ENCODE measurements at regions not wholly inside any gene's neighbourhood (a gene's known extent, or its start where the extent isn't known, plus 50 kb on each side); places are given as distances from the start of the nearest gene placed in this dataset.

GRCh38 chr7:51774178-51774577 lies 457.6 kb upstream of the COBL start:
- no peak overlapping the region for H3K4me3 ChIP-seq (ENCODE audit: low read depth, low read length)
- TF ChIP-seq, protein P1, sequence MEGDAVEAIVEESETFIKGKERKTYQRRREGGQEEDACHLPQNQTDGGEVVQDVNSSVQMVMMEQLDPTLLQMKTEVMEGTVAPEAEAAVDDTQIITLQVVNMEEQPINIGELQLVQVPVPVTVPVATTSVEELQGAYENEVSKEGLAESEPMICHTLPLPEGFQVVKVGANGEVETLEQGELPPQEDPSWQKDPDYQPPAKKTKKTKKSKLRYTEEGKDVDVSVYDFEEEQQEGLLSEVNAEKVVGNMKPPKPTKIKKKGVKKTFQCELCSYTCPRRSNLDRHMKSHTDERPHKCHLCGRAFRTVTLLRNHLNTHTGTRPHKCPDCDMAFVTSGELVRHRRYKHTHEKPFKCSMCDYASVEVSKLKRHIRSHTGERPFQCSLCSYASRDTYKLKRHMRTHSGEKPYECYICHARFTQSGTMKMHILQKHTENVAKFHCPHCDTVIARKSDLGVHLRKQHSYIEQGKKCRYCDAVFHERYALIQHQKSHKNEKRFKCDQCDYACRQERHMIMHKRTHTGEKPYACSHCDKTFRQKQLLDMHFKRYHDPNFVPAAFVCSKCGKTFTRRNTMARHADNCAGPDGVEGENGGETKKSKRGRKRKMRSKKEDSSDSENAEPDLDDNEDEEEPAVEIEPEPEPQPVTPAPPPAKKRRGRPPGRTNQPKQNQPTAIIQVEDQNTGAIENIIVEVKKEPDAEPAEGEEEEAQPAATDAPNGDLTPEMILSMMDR (IDR thresholded peaks at IDR 0.05; ENCODE audit: insufficient read depth, low read depth, low read length, missing control alignments): no peak
- DNase-seq (ENCODE audit: low read depth): no peak

GRCh38 chr7:51772190-51772589 lies 455.6 kb upstream of the COBL start:
- DNase-seq (ENCODE audit: low read depth): no peak
- TF ChIP-seq, protein P1 (IDR thresholded peaks at IDR 0.05; ENCODE audit: insufficient read depth, low read depth, low read length, missing control alignments): no peak
- H3K4me3 ChIP-seq (ENCODE audit: low read depth, low read length): no peak overlapping the region

DNA sequence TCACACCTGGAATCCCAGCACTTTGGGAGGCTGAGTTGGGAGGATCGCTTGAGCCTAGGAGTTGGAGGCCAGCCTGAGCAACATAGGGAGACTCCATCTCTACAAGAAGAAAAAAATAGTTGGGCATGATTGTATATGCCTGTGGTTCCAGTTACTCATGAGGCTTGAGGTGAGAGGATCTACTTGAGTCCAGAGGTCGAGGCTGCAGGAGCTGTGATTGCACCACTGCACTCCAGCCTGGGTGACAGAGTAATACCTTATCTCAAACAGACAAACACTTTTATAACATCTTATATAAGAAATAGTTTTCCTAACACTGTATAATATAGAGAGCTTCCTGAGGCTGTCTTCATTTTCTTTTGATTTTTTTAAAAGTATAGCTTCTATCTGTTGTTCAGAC lies 448.4 kb upstream of the COBL start:
- DNase-seq (ENCODE audit: low read depth): no peak
- TF ChIP-seq, protein P1 (IDR thresholded peaks at IDR 0.05; ENCODE audit: insufficient read depth, low read depth, low read length, missing control alignments): no peak
- no peak overlapping the region for H3K4me3 ChIP-seq (ENCODE audit: low read depth, low read length)

DNA sequence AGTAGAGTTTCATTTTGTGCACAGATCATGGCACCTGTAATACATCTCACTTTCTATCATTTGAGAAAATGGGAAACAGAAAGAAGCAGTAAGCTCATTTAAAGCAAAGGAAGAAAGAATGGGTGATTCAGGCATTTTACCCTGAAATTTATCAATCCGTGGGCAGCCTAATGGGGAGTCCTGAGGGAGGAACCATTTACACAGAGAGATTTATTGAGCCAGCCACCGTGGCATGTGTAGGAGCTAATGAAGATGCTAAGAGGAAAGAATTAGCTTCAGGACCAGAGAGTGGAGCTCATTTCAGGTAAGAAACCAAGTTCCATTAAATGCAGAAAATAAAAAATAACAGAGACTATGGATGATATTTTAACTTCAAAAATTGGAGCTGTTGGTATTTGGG lies 443.4 kb upstream of the COBL start:
- no peak overlapping the region for H3K4me3 ChIP-seq (ENCODE audit: low read depth, low read length)
- no peak for DNase-seq (ENCODE audit: low read depth)
- TF ChIP-seq, protein P1 (IDR thresholded peaks at IDR 0.05; ENCODE audit: insufficient read depth, low read depth, low read length, missing control alignments): no peak

DNA sequence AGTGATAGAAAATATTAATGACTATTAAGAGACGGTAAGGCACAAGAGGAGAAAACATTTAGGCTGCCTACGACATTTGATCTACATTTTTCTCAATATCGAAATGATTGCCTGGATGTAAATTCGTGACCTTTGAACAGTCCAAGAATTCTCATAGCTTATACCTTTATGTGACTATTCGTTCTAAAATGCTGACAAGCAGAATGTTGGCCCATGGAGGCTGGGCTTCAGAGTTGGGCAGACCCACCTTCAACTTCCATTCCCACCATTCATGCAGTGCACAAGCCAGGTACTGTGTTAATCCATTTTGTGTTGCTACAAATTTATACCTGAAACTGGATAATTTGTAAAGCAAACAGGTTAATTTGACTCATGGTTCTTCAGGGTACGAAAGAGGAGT lies 441.4 kb upstream of the COBL start:
- H3K4me3 ChIP-seq (ENCODE audit: low read depth, low read length): no peak overlapping the region
- no peak for DNase-seq (ENCODE audit: low read depth)
- TF ChIP-seq, protein P1 (IDR thresholded peaks at IDR 0.05; ENCODE audit: insufficient read depth, low read depth, low read length, missing control alignments): no peak

DNA sequence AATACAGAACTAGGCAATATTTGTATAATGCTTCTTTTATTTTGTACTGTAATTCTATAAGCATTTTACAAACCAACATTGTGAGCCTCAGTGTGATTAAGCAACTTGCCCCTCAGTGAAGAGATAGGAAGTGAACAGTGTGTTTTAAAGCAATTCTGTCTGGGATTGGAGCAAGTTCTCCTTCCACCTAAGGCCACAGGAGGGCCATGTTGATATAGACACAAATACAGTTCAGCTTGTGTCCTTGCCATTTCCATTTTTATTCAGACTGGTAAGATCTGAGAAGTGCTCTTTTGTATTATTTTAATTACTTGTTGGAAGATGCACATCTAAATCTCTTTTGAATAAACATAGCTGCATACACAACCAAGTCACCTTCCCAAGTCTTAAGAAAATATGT lies 416.3 kb upstream of the COBL start:
- DNase-seq (ENCODE audit: low read depth): no peak
- TF ChIP-seq, protein P1 (IDR thresholded peaks at IDR 0.05; ENCODE audit: insufficient read depth, low read depth, low read length, missing control alignments): no peak
- H3K4me3 ChIP-seq (ENCODE audit: low read depth, low read length): no peak overlapping the region

- DNase-seq (ENCODE audit: low read depth): no peak
- no peak overlapping the region for H3K4me3 ChIP-seq (ENCODE audit: low read depth, low read length)
- TF ChIP-seq, protein P1 (IDR thresholded peaks at IDR 0.05; ENCODE audit: insufficient read depth, low read depth, low read length, missing control alignments): no peak
Observed at GRCh38 chr7:51732116-51732515, 415.5 kb upstream of the COBL start.

Data from GM12865 (cell line).